DMS79 treated with DMSO at 0.1 percent for 48 hours (cell line): ENCODE measurements at regions not wholly inside any gene's neighbourhood (a gene's known extent, or its start where the extent isn't known, plus 50 kb on each side); places are given as distances from the start of the nearest gene placed in this dataset.
"Not testable (repeated sequence)": the region's sequence is repeated elsewhere in the genome, so short reads cannot be mapped to it uniquely, and the experiment has no call there.

Experiments
- DNase-seq: peaks from one replicate; lab custom pipeline; 2025; lab: John Stamatoyannopoulos, UW

- no peak for DNase-seq
Measured at GRCh38 chr5:54821445-54822323, 163.7 kb downstream of the ESM1 start.

GRCh38 chr5:54820346-54821134 lies 164.9 kb downstream of the ESM1 start:
- DNase-seq = no peak

DNA sequence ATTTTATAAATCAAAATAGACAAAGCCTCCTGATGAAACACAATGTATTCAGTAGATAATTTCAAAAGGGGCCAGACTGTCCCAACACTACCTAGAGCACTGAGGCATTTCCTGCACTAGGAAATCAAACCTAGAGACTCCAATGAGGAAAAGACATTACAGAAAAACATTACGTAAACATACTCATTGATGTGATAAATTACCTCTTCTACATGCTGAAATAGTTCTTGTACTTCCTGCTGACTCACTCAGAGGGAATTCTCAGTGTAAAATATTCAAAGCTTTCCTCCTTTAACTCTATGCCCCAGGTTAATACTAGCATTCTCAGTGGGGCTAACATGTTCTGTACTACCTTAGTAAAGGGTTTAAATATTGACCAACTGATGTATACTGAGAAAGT lies 178.0 kb downstream of the ESM1 start:
- DNase-seq = no peak

DNA sequence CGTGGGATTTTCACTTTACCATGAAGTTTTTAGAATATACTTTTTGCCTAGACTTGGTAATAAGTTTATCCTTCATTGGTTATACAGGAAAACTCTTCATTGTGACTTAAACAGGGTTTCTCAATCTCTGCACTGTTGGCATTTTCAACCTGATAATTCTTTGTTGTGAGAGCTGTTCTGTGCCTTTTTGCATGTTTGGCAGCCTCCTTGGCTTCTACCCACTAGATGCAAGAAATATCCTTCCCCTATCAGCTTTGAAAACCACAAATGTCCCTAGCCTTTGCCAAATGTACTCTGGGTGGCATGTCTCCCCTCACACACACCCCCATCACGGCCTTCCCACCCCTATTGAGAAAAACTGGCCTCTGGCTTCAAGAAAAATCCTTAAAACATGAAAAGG lies 180.9 kb downstream of the ESM1 start:
- no peak for DNase-seq

DNA sequence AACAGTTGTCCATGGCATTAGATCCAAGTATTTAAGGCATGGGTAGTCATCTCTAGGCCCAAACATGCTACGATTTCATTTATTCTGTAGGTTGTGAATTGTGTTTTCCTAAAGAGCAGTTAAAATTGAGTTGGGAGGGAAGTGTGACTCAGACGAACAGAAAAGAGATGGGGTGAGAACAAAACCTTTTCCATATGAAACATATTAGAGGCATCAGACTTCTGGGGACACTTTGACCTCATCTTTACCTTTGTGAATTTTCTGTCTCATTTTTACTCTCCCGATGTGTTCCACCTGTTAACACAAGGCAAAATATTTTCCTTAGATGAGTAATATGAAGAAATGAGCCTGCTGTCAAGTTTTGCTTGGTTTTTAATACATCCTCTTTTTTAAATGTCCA lies 181.3 kb downstream of the ESM1 start:
- DNase-seq = no peak

- no peak for DNase-seq
Measured at GRCh38 chr5:54803471-54804011, 181.9 kb downstream of the ESM1 start.

- DNase-seq = no peak
Measured at GRCh38 chr5:54799645-54800044, 185.7 kb downstream of the ESM1 start.

GRCh38 chr5:54795777-54796176 lies 189.6 kb downstream of the ESM1 start:
- DNase-seq = no peak

DNA sequence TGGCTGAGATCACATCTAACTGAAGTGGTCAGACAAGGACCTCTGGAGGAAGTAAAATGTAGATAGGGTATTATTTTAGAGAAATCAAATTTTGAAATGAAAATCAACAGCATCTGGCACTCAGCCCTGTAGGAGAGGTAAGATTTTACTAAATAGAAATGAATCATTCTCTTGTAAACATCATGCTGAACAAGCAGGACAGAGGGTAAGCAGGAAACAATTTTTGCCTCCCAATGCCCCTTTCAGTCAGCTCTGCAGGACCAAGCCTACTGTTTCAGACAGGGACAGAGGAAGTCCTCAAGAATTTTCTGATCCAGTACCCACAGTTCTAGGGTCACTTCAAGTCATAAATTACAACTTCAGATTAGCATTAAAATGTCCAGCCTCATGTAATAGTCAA lies 190.1 kb downstream of the ESM1 start:
- no peak for DNase-seq

DNA sequence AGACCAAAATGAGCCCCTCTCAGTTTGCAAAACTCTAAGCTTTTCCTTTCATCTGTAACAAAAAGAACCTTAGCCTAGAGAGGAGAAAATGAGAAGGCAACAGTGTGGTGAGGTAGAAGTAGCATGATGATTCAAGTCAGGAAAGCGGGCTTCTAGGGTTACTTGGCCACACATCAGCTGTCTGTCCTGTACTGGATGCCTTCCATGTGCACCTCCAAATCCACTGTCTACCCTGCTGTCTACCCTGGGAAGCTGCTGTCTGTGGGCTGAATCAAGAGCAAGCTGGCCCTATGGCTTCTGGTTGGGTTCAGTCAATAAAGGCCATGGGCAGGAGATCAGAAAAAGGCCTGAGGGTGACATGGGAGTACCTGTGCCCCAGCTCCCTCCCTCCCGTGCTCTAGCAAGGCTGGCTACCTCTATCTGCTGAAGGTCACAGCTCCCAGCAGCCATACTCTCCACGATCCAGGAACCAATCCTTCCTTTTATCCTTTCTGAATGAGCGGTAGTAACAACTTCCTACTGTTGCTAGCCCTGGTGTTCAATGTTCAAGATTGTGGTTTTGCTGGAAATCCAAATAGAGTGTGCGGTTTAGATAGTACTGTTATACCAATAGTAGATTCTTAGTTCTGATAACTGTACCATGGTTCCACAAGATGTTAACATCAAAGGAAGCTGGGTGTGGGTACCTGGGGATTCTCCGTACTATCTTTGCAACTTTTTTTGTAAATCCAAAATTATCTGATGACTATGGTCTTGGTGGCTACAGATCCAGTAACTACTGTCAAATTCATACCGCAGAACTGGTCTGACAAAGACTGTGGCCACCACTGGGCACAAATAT lies 191.0 kb downstream of the ESM1 start:
- no peak for DNase-seq

DNA sequence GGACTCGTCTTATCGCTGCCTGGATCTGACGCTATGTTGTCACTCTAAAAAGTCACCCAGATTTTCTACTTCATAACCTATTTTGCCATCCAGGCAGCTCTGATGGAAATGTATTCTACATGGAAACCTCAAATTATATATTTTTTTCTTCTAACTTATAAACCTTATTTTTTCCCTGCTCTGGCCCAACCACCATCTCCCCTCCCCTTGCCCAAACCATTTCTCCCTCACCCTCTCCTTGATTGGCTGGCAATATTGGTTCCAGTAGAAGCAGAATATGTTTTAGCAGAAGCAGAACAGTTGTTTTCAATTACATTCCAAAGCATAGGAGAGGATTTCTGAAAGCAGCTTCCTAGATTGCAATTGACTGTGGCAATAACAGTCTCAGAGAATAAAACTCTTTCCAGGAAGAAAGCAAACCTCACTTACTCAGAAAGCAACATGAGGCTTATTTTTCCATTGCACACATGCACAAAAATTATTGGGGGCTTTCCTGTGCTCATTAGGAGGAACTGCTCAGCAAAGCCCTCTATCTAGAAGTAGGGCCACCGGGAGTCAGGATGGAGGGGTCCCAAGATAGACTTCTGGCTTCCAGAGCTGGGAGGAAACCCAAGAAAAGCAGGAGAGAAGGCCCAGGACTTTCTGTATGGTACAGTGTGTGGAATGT lies 191.8 kb downstream of the ESM1 start:
- DNase-seq = no peak

- no peak for DNase-seq
Measured at GRCh38 chr5:54792611-54793404, 192.6 kb downstream of the ESM1 start.

- DNase-seq = not testable (repeated sequence)
Measured at GRCh38 chr5:54787910-54788309, 197.5 kb downstream of the ESM1 start.

DNA sequence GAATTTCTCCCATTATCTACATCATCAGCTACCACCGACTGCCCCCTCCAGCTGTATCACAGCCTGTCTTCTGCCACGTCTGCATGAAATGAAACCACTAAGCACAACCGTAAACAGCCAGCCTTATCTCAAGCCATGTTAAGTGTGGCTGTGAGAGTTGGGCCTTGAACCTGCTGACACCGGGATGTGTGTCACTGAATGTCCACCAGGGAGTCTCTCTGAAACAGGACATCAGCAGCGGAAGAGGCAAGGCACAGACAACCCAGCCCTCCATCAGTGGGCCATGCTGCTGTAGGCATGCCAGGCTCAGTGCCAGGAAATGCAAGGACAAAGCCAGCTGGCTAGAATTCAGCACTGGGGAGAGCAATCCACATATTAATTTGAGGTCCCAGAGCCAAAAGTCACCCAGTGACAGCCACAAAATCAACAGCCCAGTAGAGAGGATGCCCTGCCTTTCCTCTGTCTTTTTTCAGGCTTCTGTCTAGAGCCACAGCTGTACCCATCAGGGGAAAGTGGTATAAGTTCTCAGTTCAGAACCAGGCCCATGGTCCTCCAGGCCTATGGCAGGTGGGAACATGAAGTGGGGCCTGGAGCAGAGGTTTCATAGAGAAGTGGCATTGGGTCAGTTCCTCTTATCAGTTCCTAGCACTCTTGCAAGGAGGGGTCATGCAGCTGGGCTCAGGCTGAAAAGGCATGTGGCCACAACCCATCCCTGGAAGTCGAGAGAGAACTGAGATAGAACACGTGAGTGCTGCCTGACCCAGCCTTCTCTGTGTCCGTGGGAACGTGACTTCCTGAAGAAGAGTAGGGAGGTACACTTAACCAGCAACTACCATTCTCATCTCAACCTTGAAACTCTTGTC lies 199.4 kb downstream of the ESM1 start:
- DNase-seq = no peak

GRCh38 chr5:54778783-54779182 lies 206.6 kb downstream of the ESM1 start:
- DNase-seq = no peak

- no peak for DNase-seq
Measured at GRCh38 chr5:54775645-54776044, 209.7 kb downstream of the ESM1 start.

DNA sequence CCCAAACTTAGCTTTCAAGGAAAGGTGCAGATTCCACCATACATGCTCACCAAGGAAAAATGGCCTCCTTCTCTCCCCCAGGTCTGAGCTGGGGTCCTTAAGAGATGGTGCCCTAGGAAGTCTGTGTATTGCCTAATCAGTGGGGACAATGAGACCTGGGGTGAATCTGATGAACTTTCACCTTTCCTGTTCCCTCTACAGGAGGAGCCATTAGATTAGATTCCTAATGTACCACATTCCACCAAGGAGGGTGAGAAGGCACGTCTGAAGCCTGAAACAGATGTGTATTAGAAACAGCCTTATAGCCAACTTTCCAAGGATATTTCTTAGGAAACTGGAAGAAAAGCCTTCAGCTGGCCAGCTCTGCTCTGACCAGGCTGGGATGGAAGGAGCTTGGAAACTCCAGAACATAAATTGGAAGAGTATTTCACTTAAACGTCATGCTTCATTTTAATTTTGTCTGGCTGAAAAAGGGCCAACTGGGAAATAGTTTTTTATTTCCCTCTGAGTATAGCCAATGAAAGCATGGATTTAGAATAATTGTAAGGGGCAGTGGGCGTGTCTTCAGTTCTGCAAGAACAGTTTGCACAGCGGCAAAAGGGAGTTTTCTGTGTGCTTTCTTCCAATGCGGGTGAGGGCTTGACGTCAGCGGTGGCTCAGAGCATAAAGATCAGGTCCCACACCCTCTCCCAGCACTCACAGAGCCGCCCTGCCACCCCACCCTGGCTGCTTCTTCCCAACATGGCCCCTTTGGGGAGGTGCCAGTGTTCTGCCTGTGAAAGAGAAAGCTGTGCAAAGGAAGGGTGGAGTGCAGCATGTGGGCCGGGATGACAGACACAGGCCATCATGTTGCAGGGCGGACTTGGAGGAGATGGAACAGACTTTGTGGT lies 210.9 kb downstream of the ESM1 start:
- DNase-seq = no peak

- DNase-seq = no peak
Measured at GRCh38 chr5:54772684-54773083, 212.7 kb downstream of the ESM1 start.

GRCh38 chr5:54772231-54772630 lies 213.2 kb downstream of the ESM1 start:
- DNase-seq = no peak
